Activated CD8-positive, alpha-beta memory T cell treated with anti-CD3 and anti-CD28 coated beads, Interleukin-2, amount 50 U/mL, for 4 hours (primary cell): ENCODE measurements at regions not wholly inside any gene's neighbourhood (a gene's known extent, or its start where the extent isn't known, plus 50 kb on each side); places are given as distances from the start of the nearest gene placed in this dataset.

Source experiments
- DNase-seq: peaks from one replicate; pipeline ENCODE4 v3.0.0-alpha.2; 2020

DNA sequence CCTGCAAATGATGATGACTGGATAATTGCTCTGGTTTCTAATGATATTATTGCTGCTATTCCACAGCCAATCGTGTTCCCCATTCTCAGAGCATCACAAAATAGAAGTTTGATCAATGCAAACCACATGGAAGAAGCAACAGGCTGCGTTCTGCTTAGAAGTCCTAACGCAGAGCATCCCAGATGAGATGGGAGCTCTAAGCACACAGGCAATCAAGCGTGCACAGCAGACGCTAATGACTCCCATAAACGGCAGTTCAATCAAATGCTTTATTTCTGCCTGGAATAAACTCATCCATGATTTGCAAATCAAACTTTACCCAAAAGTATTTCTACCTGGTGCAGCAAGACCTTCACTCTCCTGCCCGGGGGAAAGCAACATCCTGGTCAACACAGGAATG, 304.2 kb downstream of the FBXO15 start:
- no peak for DNase-seq

DNA sequence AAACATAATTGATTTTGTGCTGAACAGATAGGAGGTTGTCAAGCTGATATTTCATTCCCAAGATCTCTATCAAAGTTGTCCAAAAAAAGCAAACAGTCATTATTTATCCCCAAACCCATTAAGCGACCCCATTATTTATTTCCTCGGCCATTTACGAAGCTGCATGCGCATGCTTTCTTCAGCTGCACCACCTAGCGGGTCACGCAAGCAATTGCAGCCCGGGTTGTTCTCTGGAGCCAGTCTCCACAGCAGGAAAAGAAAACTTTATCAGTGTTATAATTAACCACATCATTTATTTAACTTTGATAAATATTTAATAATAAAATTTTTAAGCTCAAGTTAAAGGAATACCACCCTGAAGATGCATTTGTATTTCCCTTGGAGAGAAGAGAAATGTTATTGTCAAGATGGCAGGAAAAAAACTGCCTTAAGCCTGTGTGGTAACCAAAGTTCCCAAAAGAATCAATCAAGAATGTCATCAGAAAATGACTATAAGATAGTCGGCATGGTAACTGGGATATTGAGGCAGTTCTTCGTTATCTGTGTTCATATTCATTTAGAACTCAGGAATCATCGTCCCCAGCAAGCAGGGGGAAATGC, 304.7 kb downstream of the FBXO15 start:
- peak; percentile 37 for DNase-seq

DNA sequence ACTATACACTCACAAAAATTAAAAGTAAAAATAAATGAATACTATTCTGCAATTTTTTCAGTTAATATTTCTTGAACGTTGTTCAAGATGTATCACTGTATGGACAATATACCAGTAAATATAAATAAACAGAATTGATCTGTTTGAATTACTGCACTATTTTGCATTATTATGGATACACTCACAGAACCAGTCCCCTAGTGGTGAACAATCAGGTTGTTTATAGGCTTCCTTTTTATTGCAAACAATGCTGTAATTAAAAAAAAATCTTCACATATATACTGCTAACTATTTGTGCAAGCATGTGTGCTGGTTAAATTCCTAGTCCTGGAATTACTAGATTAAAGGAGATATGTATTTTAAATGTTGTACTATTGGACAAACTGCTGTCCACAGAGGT, 306.0 kb downstream of the FBXO15 start:
- no peak for DNase-seq

GRCh38 chr18:73840319-73840945, 307.2 kb downstream of the FBXO15 start:
- DNase-seq = no peak

DNA sequence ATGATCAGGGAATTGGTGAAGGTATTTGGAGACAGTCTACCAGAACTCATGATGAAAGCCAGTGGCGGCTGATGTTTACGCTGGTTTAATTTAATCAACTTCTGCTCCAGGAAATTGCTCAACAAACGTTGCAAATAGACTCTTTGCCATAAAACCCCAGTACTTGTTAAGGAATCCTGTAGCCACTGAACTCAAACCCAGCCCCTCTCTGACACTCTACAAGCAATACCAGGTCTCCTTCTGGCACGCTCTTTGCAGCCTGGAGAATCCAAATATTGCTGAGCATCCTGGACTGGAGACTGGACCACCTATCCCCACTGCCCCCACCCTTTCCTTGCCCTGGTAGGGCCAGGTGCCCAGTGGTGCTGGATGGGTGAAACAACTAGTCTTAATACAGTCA, 308.2 kb downstream of the FBXO15 start:
- no peak for DNase-seq

- no peak for DNase-seq
These were observed 309.5 kb downstream of the FBXO15 start for GRCh38 chr18:73838107-73838506.

GRCh38 chr18:73835656-73836364, 311.8 kb downstream of the FBXO15 start:
- no peak for DNase-seq

GRCh38 chr18:73835039-73835438, 312.6 kb downstream of the FBXO15 start:
- no peak for DNase-seq

- DNase-seq = no peak
These were observed 315.9 kb downstream of the FBXO15 start for GRCh38 chr18:73831688-73832087.

- DNase-seq = no peak
These were observed 318.5 kb downstream of the FBXO15 start for GRCh38 chr18:73829146-73829545.

DNA sequence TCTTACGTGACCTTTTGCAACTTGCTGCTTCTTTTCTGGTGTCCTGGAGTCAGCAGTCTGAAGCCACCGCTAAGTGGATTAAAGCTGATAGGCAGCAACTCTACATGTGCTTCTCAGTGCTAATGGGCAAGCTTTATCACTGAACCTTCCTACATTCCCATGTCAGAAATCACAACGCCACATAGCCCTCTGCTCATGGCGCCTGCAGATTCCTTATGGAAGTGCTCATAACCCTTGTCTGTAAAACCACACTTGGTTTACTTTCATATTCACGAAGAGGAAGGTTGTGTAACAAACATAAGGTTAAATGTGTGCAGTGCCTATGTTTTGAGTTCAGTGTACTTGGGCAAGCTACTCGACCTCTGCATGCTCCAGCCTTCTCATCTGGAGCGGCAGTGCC, 319.8 kb downstream of the FBXO15 start:
- no peak for DNase-seq

DNA sequence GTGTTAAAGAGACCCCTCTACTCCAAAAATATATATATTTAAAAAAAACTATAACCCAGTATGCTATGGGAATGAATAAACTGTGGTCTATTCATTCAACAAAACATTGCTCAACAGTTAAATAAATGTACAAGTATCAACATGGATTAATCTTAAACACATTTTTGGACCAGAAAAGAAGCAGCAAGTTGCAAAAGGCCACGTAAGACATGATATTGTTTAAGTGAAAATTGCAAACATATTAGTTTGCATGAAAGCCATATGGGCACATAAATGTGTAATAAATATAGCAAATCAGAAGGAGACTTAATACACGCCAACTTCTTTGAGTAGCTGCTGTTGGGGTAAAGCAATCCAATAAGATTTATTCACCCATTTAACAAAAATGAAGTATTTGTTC, 321.5 kb downstream of the FBXO15 start:
- no peak for DNase-seq

GRCh38 chr18:73824671-73825070, 323.0 kb downstream of the FBXO15 start:
- no peak for DNase-seq

- no peak for DNase-seq
These were observed 335.2 kb downstream of the FBXO15 start for GRCh38 chr18:73812423-73812822.

GRCh38 chr18:73807551-73808192, 340.0 kb downstream of the FBXO15 start:
- no peak for DNase-seq

DNA sequence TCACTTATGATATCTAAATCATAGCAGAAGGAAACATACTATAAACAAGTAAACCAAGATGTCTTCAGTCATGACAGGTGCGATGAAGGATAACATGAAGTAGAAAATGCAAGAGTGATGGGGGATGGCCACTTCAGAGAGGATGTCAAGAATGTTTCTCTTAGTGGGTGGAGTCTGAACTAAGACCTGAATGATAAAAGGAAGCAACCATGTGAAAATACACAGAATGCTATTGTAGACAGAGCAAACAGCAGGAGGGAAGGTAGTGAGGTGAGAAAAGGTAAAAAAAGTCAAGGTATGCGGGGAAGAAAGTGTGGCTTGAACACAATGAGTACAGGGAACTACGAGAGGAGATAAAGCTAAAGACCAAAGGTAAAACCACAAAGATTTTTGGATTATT, 341.6 kb downstream of the FBXO15 start:
- no peak for DNase-seq

DNA sequence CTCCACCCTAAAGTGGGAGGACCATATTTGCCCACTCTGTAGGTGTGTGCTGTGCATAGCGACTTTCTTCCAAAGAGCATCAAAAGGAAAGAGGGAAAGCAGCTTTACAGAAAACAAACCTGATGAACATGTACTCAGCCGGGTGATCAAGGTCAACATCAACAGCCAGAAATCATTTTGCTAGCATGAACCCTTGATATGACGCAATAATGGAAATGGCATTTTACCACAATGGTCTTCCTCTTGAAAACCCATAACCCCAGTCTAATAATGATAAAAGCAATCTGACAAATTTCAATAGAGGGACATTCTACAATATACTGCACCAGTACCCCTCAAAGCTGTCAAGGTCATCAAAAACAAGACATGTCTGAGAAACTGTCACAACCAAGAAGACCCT, 350.2 kb downstream of the FBXO15 start:
- DNase-seq = no peak

GRCh38 chr18:73793386-73793785, 354.2 kb downstream of the FBXO15 start:
- DNase-seq = no peak

- no peak for DNase-seq
These were observed 356.6 kb downstream of the FBXO15 start for GRCh38 chr18:73791081-73791480.

GRCh38 chr18:73790587-73790986, 357.0 kb downstream of the FBXO15 start:
- no peak for DNase-seq

DNA sequence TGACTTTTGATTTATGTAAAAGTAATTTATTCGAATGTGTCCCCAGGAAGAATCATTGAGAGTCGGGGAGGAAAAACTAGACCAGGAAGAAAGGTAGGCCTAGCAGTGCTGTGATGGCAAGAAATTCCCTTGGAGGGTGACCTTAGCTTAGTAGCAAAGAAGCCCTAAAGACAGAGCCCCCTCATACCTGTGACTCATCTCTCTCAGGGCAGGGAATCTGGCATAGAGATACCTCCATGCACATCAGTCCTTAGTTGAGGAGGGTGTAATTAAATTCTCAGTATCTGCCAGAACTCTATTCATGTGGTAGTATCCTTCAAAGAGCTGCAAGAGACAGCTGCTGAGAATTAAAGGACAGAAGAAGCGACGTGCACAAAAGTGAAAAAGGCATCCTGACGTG, 360.3 kb downstream of the FBXO15 start:
- no peak for DNase-seq

DNA sequence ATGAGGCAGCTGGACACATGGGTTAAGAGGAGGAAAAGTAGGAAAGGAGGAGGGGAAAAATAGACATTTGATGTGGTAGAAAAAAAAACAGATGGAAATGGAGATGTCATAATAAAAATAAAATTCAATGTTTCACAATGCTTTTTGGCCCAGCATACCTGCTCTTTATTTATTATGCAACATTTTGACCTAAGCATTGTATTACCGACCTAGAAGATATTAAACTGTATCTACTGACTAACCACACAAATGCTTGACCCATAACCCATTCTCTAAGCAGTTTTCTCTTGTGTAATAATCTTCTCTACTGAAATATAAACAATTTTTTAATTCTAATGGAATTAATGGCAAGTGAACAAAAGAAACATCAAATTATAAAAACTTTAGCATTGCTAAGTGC, 362.3 kb downstream of the FBXO15 start:
- DNase-seq = no peak

- DNase-seq = no peak
These were observed 362.8 kb downstream of the FBXO15 start for GRCh38 chr18:73784853-73785252.

DNA sequence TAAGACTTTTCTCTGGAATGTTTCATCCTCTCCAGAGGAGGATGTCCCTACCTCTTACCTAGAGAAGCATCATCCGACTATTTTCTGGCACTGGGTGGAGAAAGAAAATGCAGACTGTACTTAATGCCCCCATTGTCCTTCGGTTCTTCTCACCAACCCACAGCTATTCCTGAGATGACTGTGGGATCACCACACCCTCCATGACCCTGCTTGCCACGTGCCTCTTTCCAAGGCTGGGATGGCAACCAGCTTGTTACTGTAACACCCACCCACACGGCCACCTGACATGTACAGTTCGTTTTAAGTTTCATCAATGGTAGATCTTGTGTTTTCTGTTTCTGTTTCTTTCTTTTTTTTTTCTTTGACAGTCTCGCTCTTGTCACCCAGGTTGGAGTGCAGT, 365.2 kb downstream of the FBXO15 start:
- DNase-seq = no peak
